HUES6 (cell line): ENCODE measurements at regions not wholly inside any gene's neighbourhood (a gene's known extent, or its start where the extent isn't known, plus 50 kb on each side); places are given as distances from the start of the nearest gene placed in this dataset.

Experiments
- H3K27ac ChIP-seq: 2 replicates; pipeline ENCODE4 v1.7.0; 2013; ENCODE audit warnings: low read depth, mild to moderate bottlenecking, low read length, inconsistent platforms
- H3K27me3 ChIP-seq: 2 replicates; pipeline ENCODE4 v1.6.1; 2013; ENCODE audit warnings: low read length; ENCODE audit not compliant: control insufficient read depth, insufficient read depth
- H3K36me3 ChIP-seq: 2 replicates; pipeline ENCODE4 v1.6.1; 2013; ENCODE audit warnings: low read length; ENCODE audit not compliant: control insufficient read depth, insufficient read depth
- H3K4me1 ChIP-seq: 2 replicates; pipeline ENCODE4 v1.6.1; 2013; ENCODE audit warnings: low read length; ENCODE audit not compliant: control insufficient read depth, insufficient read depth
- H3K4me3 ChIP-seq: 2 replicates; pipeline ENCODE4 v1.5.1; 2013; ENCODE audit warnings: low read depth, low read length
- H3K9ac ChIP-seq: one replicate; pipeline ENCODE4 v1.6.1; 2013; ENCODE audit warnings: mild to moderate bottlenecking, low read length
- H3K9me3 ChIP-seq: 2 replicates; pipeline ENCODE4 v1.6.1; 2013; ENCODE audit warnings: low read depth, low read length; ENCODE audit not compliant: control insufficient read depth, insufficient read depth

GRCh38 chr6:19070520-19070919 is 683.4 kb downstream of the RNF144B start:
- H3K9ac ChIP-seq = no peak overlapping the region
- H3K27ac ChIP-seq = no peak overlapping the region
- no peak overlapping the region for H3K4me3 ChIP-seq
- no peaks in the 10 kb centered on the region for H3K4me1 ChIP-seq
- H3K9me3 ChIP-seq = peaks cover 2% of the 10 kb centered on the region; the same call in 1 of the 2 replicates
- H3K36me3 ChIP-seq = no peaks in the 10 kb centered on the region
- H3K27me3 ChIP-seq = no peaks in the 10 kb centered on the region

GRCh38 chr6:19083801-19084200 is 696.7 kb downstream of the RNF144B start:
- Histone ChIP-seq H3K4me3 (no peak overlapping the region), H3K27me3 (no peaks in the 10 kb centered on the region), H3K9me3 (no peaks in the 10 kb centered on the region), H3K36me3 (no peaks in the 10 kb centered on the region), H3K9ac (no peak overlapping the region), H3K4me1 (peaks cover 12% of the 10 kb centered on the region), H3K27ac (no peak overlapping the region)

GRCh38 chr6:19086480-19086879 is 699.3 kb downstream of the RNF144B start:
- Histone ChIP-seq H3K9me3 (no peaks in the 10 kb centered on the region), H3K9ac (no peak overlapping the region), H3K4me1 (peaks cover 12% of the 10 kb centered on the region), H3K27me3 (no peaks in the 10 kb centered on the region), H3K4me3 (no peak overlapping the region), H3K27ac (no peak overlapping the region), H3K36me3 (no peaks in the 10 kb centered on the region)

GRCh38 chr6:19087296-19087695 is 700.1 kb downstream of the RNF144B start:
- H3K4me1 ChIP-seq = peaks cover 12% of the 10 kb centered on the region
- no peaks in the 10 kb centered on the region for H3K9me3 ChIP-seq
- H3K27me3 ChIP-seq = no peaks in the 10 kb centered on the region
- H3K9ac ChIP-seq = no peak overlapping the region
- H3K27ac ChIP-seq = no peak overlapping the region
- no peak overlapping the region for H3K4me3 ChIP-seq
- H3K36me3 ChIP-seq = no peaks in the 10 kb centered on the region

GRCh38 chr6:19087897-19088296 is 700.7 kb downstream of the RNF144B start:
- Histone ChIP-seq H3K4me3 (no peak overlapping the region), H3K9me3 (no peaks in the 10 kb centered on the region), H3K27ac (no peak overlapping the region), H3K9ac (no peak overlapping the region), H3K27me3 (no peaks in the 10 kb centered on the region), H3K4me1 (peaks cover 12% of the 10 kb centered on the region), H3K36me3 (no peaks in the 10 kb centered on the region)

GRCh38 chr6:19100752-19101151 is 713.6 kb downstream of the RNF144B start:
- Histone ChIP-seq H3K4me1 (no peaks in the 10 kb centered on the region), H3K27me3 (no peaks in the 10 kb centered on the region), H3K4me3 (no peak overlapping the region), H3K9ac (no peak overlapping the region), H3K27ac (no peak overlapping the region), H3K36me3 (no peaks in the 10 kb centered on the region), H3K9me3 (peaks cover 17% of the 10 kb centered on the region)

GRCh38 chr6:19102936-19103335 is 715.8 kb downstream of the RNF144B start:
- H3K9ac ChIP-seq = no peak overlapping the region
- no peaks in the 10 kb centered on the region for H3K4me1 ChIP-seq
- no peaks in the 10 kb centered on the region for H3K27me3 ChIP-seq
- H3K9me3 ChIP-seq = peaks cover 21% of the 10 kb centered on the region
- H3K27ac ChIP-seq = no peak overlapping the region
- no peaks in the 10 kb centered on the region for H3K36me3 ChIP-seq
- H3K4me3 ChIP-seq = no peak overlapping the region

- no peaks in the 10 kb centered on the region for H3K27me3 ChIP-seq
- no peaks in the 10 kb centered on the region for H3K4me1 ChIP-seq
- no peak overlapping the region for H3K9ac ChIP-seq
- H3K9me3 ChIP-seq = peaks cover 6% of the 10 kb centered on the region; the same call in 1 of the 2 replicates
- H3K4me3 ChIP-seq = no peak overlapping the region
- H3K36me3 ChIP-seq = no peaks in the 10 kb centered on the region
- no peak overlapping the region for H3K27ac ChIP-seq
These were observed 720.3 kb downstream of the RNF144B start for GRCh38 chr6:19107468-19107867.

- no peak overlapping the region for H3K9ac ChIP-seq
- no peaks in the 10 kb centered on the region for H3K4me1 ChIP-seq
- H3K4me3 ChIP-seq = no peak overlapping the region
- H3K27ac ChIP-seq = no peak overlapping the region
- no peaks in the 10 kb centered on the region for H3K36me3 ChIP-seq
- no peaks in the 10 kb centered on the region for H3K27me3 ChIP-seq
- H3K9me3 ChIP-seq = peaks cover 12% of the 10 kb centered on the region
These were observed 715.6 kb upstream of the ID4 start for GRCh38 chr6:19121521-19121920.

- peaks cover 5% of the 10 kb centered on the region; the same call in 1 of the 2 replicates for H3K9me3 ChIP-seq
- no peak overlapping the region for H3K9ac ChIP-seq
- H3K4me1 ChIP-seq = no peaks in the 10 kb centered on the region
- no peaks in the 10 kb centered on the region for H3K36me3 ChIP-seq
- no peak overlapping the region for H3K4me3 ChIP-seq
- H3K27ac ChIP-seq = no peak overlapping the region
- no peaks in the 10 kb centered on the region for H3K27me3 ChIP-seq
These were observed 710.1 kb upstream of the ID4 start for GRCh38 chr6:19127081-19127480.

- Histone ChIP-seq H3K36me3 (no peaks in the 10 kb centered on the region), H3K9ac (no peak overlapping the region), H3K27ac (no peak overlapping the region), H3K27me3 (no peaks in the 10 kb centered on the region), H3K4me1 (no peaks in the 10 kb centered on the region), H3K4me3 (no peak overlapping the region), H3K9me3 (no peaks in the 10 kb centered on the region)
These were observed 708.5 kb upstream of the ID4 start for GRCh38 chr6:19128701-19129100.

GRCh38 chr6:19135706-19136105 is 701.5 kb upstream of the ID4 start:
- Histone ChIP-seq H3K4me1 (peaks cover 16% of the 10 kb centered on the region), H3K9ac (no peak overlapping the region), H3K9me3 (no peaks in the 10 kb centered on the region), H3K27ac (no peak overlapping the region), H3K4me3 (no peak overlapping the region), H3K27me3 (no peaks in the 10 kb centered on the region), H3K36me3 (no peaks in the 10 kb centered on the region)
